ENCODE measurements at regions not wholly inside any gene's neighbourhood (a gene's known extent, or its start where the extent isn't known, plus 50 kb on each side); places are given as distances from the start of the nearest gene placed in this dataset.

DNA sequence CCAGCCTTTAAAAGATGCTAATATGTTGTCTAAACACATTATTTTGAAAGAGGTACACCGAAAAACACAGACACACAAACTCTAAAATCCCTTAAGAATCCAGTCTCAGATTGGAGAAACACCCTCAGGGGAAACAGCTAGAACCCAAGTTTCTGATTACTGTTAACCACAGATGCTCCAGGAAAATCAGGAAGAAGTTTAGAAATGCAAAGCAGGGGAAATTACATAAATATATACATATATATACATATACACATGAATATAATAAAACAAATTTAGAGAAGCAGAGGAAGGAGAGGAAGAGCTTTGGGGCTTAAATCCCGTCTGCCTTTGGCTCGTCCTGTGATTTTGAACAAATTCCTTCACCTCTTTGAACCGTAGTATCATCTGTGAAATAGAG, 73.2 kb upstream of the KLF4 start:
- intact Hi-C loops (cut with micrococcal nuclease): no loop called here

DNA sequence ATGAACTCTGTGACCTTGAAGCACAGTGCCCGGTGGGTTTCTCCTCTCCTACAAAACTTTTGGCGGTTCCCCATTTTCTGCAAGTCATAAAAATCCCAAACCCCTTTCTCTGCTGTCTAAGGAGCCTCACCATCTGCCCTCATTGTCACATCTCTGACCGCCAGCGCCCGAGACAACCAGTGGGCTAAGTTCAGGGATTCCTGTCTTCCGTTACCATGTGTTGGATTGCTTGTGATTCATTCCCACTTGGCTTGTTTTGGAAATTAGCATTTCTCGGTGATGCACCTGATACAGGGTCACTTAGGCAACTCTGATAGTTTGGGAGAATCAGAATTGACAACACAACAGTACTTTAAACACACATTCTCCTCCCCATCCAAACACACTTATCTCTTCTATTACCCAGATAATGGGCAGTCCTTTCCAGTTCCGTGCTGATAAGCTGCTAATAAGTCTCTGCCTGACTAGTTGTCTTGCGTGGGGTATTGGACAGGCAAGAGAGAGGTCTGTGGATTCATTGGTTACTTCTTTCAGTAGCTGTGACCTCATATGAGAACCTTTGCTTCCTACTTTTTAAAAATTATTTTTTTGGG, 70.0 kb upstream of the KLF4 start:
- intact Hi-C loops (cut with micrococcal nuclease): no loop called here

DNA sequence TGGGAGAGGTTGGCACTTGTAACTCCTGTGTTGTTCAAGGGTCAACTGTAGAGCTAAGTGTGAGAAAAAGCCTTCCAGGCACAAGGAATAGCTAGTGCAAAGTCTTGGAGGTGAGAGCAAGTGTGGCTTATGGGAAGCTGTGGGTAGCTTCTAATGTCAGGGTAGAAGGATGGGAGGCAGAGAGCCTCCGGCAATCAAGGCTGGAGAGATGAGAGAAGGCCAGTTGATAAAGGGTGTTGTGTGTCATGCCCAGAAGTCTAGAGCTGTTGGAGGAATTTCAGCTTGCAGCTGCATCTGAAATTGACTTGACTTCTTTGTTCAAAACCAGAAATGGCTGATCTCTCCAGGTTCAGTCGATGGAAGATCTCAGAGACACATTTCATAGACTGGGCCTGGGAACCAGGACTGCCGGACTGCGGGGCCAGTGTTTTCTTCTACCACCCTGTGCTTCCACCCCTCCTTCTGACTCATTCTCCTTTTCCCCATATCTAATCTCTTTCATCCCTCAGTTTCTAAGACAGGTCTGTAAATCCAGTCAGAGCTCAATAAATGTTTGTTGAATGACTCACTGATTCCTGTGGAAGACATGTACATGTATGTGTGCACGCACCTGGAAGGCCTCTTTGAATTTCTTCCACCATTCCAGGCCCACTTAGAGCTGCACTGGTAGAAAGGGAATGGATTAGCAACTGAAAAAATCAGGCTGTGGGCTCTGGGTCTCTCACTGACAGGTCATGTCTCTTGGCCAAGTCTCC, 67.8 kb upstream of the KLF4 start:
- intact Hi-C loops (cut with micrococcal nuclease): no loop called here

DNA sequence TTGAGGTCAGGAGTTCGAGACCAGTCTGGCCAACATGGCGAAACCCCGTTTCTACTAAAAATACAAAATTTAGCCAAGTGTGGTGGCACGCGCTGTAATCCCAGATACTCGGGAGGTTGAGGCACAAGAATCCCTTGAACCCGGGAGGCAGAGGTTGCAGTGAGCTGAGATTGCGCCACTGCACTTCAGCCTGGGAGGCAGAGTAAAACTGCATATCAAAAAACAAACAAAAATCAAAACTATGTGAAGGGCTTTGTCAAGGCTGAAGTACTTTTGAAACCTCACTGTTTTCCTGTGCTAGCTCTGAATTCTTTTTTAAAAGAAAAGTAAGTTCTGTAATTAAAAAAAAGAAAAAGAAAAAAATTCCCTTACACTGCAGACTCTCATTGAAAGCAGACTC, 65.1 kb upstream of the KLF4 start:
- intact Hi-C loops (cut with micrococcal nuclease): no loop called here

DNA sequence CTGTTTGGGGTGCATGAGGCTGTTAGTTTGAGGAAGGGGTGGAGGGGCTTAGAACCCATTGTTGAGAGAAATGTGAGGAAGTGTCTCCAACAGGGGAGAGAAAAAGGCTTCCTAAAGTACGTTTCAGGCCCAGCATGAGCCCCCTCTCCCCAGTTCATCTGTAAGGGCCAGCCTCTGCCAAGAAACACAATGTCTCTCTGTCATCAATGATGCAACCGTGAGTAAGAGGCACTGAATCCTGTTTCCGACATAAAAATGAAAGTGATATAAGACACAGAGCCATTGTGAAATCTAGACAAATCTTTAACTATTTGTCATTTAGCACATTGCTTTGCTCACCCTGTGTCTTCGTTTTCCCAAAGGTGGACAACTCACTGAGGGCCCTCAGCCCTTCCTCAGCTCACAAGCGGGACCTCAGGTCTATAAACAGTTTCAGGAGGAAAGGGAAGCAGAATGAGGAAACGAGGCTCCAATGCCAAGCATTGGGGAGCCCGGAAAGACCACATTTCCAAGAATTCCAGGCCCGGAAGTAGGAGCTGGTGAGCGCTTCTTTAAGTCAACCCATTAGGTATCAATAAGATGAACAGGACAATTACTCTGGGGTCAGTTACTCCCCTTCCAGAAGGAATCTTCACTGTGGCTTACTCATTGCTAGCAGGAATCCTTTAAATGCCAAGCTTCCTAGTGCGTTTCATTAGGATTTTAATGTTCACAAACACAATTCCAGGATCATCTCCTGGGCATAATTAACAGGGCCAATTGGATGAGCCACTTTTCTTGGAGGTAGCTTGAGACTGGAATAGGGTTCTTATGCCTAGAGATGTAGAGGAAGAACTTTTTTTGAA, 59.0 kb upstream of the KLF4 start:
- intact Hi-C loops (cut with micrococcal nuclease): no loop called here

DNA sequence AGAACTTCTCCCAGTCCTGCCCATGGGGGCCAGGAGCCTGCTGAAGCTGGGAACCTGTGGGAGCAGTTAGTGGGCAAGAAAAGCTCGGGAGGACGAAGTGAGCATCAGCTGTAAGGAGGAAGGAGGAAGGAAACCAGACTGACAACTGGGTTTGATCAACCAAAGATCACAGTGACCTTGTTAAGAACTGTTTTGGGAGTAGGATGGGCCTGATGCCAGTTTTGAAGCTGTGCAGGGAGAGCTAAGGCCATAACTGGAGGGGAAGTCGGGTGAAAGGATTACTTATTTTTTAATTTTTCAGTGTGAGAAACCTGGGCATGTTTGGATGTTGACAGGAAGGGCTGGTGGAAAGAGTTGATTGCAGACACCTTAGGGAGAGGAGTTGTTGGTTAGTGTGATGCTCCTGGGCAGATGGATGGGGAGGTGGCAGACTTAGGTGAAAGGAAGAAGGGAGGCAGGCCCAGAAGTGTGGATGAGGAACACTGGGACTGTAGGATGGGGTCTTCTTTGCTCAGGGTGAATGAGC, 58.3 kb upstream of the KLF4 start:
- intact Hi-C loops (cut with micrococcal nuclease): no loop called here

DNA sequence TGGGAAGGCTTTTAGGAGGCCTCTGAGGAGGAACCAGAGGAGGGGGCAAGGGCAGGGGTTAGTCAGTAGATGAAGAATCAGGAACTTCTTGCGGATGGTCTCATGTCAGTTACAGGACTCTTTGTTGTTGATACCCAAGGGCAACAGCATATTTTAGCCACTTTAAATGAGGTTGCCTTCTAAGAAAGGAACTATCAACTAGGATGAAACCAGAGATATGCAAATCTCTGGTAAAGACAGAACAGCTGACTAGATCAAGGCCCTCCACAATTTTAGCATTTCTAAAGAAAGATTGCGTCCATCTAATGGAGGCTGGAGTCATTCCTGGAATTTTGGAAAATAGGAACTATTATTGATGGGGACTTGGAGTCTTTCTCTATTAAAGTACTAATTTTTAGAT, 57.7 kb upstream of the KLF4 start:
- intact Hi-C loops (cut with micrococcal nuclease): no loop called here

DNA sequence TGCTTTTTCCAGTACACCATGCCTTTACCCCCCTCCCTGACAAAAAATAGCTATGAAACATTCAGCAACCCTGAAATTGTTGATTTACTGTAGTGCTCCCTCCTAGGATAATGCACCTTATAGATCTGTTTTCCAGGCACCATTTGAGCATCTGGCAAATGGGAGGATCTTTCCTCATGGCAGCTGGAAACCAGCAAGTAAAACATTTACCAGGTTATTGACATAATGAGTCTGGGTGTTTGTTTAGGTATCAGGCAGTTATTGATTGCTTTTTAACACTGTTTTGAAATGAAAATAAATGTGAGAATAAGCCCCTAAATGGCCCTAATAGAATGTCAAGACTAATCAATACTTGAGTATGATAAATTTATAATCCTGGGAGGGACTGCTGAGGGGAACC, 57.3 kb upstream of the KLF4 start:
- intact Hi-C loops (cut with micrococcal nuclease): no loop called here

DNA sequence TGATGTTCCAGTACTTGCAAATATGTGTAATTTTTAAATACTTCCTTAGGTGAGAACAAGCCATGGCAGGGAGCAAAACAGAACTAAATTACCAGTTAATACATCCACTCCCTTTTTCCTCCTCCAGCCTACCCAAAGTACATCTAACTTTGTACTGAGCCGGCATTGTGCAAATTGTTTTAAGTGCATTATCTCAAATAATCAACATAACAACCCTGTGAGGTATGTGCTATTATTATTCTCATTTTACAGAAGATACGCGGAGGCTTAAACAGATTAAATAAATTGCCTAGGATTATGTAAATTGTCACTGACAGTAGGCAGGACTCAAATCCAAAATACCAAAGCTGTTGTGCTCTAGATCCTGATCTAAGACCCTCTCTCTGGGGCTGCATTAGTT, 55.5 kb upstream of the KLF4 start:
- intact Hi-C loops (cut with micrococcal nuclease): no loop called here

DNA sequence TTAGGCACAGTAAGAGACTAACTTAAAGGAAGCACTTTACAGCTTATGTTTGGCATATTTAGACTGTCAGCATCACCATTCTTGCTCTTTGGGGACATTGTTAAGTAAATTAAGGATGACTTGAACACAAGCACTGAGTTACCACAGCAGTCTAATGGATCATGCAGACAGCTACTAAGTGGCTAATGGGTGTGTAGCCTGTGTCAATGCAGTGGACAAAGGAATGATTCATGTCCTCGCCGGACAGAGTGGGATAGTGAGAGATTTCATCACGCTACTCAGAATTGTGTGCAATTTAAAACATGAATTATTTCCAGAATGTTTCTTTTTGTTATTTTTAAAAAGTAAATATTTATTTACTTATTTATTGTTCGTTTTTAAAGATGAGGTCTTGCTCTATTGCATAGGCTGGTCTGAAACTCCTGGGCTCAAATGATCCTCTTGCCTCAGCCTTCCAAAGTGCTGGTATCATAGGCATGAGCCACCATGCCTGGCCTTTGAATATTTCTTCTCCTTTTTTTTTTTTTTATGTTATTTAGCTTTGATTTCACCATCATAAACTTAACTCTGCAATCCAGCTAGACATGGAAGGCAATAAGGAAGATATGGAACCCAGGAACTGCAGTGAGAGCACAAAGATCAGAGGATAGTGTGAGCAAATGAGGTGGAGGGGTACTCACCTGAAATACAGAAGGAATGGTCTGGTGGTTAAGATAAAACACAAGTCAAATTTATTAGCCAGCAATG, 53.0 kb upstream of the KLF4 start:
- intact Hi-C loops (cut with micrococcal nuclease): no loop called here

DNA sequence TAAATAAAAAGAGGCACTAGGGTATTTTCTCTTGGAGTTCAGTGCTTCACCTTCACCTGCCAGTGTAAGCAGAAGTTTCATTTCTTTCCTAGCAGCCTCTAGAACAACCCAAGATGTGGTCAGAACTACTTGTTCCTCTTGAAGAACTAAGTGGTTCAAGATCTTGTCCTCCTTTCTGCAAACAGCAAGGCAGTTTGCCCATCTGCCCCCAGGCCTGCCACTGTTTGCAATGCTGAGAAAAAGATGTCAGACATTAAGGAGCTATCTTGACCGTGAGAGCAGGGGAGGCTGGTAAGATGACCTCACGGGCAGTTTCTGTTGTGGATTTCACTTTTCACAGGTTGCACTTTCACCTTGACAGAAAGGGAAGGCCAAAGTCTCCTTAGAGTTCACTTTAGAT, 52.0 kb upstream of the KLF4 start:
- intact Hi-C loops (cut with micrococcal nuclease): no loop called here

DNA sequence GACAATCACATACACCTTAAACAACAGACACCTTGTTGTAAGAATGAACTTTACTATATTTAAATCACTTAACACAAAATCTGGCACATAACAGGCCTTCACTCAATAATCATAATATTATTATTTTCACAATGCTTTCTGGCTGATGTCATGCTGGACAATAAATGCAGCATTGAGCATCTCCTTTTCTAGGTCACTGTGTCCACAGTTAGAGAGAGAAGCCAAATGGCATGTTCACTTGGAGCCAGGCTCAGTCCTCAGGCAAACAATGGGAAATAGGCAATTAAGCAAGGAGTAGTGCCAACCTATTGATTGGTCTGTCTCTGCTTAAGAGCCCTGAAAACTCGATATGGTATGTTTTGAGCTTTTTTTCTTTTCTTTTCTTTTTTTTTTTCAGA, 50.6 kb upstream of the KLF4 start:
- intact Hi-C loops (cut with micrococcal nuclease): no loop called here

DNA sequence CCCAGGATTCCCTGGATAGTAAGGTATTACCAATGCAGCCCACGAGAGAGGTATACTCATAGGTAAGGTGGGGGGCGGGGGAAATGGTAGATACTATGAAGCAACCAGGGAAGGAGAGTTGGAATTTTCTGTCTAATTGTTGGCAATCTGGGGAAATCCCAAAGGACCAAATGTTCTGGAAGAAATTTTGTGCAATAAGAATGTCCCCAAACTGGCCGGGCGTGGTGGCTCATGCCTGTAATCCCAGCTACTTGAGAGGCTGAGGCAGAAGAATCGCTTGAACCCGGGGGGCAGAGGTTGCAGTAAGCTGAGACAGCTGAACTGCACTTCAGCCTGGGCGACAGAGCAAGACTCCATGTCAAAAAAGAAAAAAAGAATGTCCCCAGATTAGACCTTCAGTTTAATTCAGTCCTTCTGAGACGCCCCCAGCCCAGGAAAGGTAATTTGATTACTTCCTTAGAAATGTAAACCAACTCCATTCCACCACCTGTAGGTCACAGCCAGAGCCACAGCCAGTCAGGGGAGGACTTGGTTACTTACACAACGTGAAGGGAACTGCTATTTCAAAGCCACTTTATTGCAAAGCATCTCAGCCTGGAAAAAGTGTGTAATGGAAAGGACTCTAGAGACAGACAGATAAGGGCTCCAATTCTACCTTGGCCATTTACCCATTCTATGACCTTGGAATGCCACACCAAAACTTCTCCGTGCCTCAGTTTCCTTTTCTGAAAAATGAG, 50.0 kb upstream of the KLF4 start:
- intact Hi-C loops (cut with micrococcal nuclease): no loop called here

All from T-helper 2 cell treated with Interferon-gamma antibody and Interleukin-4, amounts not matched to agents 100 ng/mL and 5 ng/mL, for 36 hours (primary cell).